MM.1S (cell line): ENCODE measurements at regions not wholly inside any gene's neighbourhood (a gene's known extent, or its start where the extent isn't known, plus 50 kb on each side); places are given as distances from the start of the nearest gene placed in this dataset.

Experiments
- DNase-seq: peaks from one replicate; pipeline ENCODE4 v3.0.0-alpha.2; 2015
- H2AFZ ChIP-seq: fragments of 300-600 bp; sonication (generic); 2 replicates; pipeline ENCODE4 v1.6.0; 2016; ENCODE audit warnings: antibody characterized with exemption, low read length
- H3F3A ChIP-seq: fragments of 300-600 bp; sonication (generic); 2 replicates; pipeline ENCODE4 v1.6.1; 2016; ENCODE audit warnings: mild to moderate bottlenecking, antibody characterized with exemption, low read length, moderate library complexity, mixed read lengths; ENCODE audit not compliant: insufficient read depth
- H3K27ac ChIP-seq: fragments of 300-600 bp; sonication (generic); 2 replicates; pipeline ENCODE4 v1.5.1; 2016; ENCODE audit warnings: mild to moderate bottlenecking, low read length
- H3K27me3 ChIP-seq: fragments of 300-600 bp; sonication (generic); replicated peaks from 2 replicates; pipeline ENCODE4 v1.6.0; 2016; ENCODE audit warnings: low read length; ENCODE audit not compliant: insufficient read depth
- H3K36me3 ChIP-seq: fragments of 300-600 bp; sonication (generic); replicated peaks from 2 replicates; pipeline ENCODE4 v1.6.1; 2016; ENCODE audit warnings: mild to moderate bottlenecking, low read length, mixed read lengths; ENCODE audit not compliant: insufficient read depth
- H3K4me1 ChIP-seq: fragments of 300-600 bp; sonication (generic); 2 replicates; pipeline ENCODE4 v1.6.1; 2016; ENCODE audit warnings: low read length, mixed read lengths
- H3K4me2 ChIP-seq: fragments of 300-600 bp; sonication (generic); 2 replicates; pipeline ENCODE4 v1.6.0; 2016; ENCODE audit warnings: low read depth, low read length
- H3K4me3 ChIP-seq: fragments of 300-600 bp; sonication (generic); 2 replicates; pipeline ENCODE4 v1.5.1; 2016; ENCODE audit warnings: low read length, mixed read lengths
- H3K79me2 ChIP-seq: fragments of 300-600 bp; sonication (generic); 2 replicates; pipeline ENCODE4 v1.6.1; 2016; ENCODE audit warnings: mixed run types, low read length, mixed read lengths
- H3K9ac ChIP-seq: fragments of 300-600 bp; sonication (generic); 2 replicates; pipeline ENCODE4 v1.6.1; 2016; ENCODE audit warnings: low read length, mixed read lengths
- H3K9me2 ChIP-seq: fragments of 300-600 bp; sonication (generic); replicated peaks from 2 replicates; pipeline ENCODE4 v1.6.1; 2016; ENCODE audit warnings: mild to moderate bottlenecking, low read length, mixed read lengths; ENCODE audit not compliant: insufficient read depth
- H3K9me3 ChIP-seq: fragments of 300-600 bp; sonication (generic); replicated peaks from 2 replicates; pipeline ENCODE4 v1.6.1; 2016; ENCODE audit warnings: mild to moderate bottlenecking, low read length, mixed read lengths; ENCODE audit not compliant: insufficient read depth
- H4K20me1 ChIP-seq: fragments of 300-600 bp; sonication (generic); 2 replicates; pipeline ENCODE4 v1.6.1; 2016; ENCODE audit warnings: mild to moderate bottlenecking, low read length, moderate library complexity, mixed read lengths; ENCODE audit not compliant: insufficient read depth
- CTCF ChIP-seq: fragments of 300-600 bp; sonication (generic); IDR thresholded peaks from 2 replicates; pipeline ENCODE4 v1.5.1; 2016; ENCODE audit warnings: antibody characterized with exemption, low read length, mixed read lengths
- EZH2 ChIP-seq: fragments of 300-600 bp; sonication (generic); optimal IDR thresholded peaks from 2 replicates; pipeline ENCODE3; 2017; ENCODE audit warnings: low read depth, mild to moderate bottlenecking, antibody characterized with exemption, low read length, mixed read lengths
- EZH2phosphoT487 ChIP-seq: fragments of 300-600 bp; sonication (generic); IDR thresholded peaks from 2 replicates; pipeline ENCODE4 v1.6.1; 2018; ENCODE audit warnings: antibody characterized with exemption, low read length

DNA sequence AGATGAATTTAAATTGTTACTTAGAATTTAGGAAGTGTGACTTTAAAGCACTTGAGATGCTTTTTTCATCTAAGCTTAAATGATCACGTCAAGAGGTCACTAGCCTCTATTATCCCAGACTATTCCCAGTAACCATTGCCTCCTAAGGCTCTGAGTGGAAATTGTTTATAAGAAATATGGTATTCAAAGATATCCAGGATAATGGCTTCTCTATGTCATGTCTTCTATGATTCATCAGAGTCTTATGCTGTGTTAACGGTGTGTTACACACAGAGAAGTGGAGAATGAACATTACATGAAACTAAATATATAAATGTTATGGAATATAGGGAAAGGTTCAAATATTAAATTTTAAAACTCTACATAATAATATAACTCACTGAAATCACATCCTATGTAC is 79.8 kb upstream of the NBEA start:
- H3K27ac ChIP-seq: no peak overlapping the region

DNA sequence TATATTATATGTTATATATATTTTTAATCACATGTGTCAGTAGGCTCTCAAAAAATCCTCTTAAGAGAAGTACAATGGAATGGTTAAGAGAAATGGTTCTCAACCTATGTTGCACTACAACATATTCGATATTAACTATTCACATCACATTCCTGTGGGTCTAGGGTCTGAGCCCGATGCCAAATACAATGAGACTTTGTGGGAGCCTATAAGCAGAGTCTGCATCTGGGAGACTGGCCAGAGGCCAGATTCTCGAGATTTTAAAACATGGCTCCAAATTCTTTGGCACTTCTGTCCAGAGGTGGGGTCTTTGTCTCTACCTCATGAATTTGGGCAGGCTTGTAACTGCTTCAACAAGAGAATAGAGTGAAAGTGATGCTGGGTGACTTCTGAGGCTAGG is 79.4 kb upstream of the NBEA start:
- Histone ChIP-seq H4K20me1 (no peaks in the 10 kb centered on the region), H3F3A (no peaks in the 10 kb centered on the region), H3K9me3 (no peaks in the 10 kb centered on the region), H3K79me2 (no peaks in the 10 kb centered on the region), H3K4me1 (no peaks in the 10 kb centered on the region), H2AFZ (no peak overlapping the region), H3K27me3 (no peaks in the 10 kb centered on the region), H3K4me3 (no peak overlapping the region), H3K9ac (no peak overlapping the region), H3K36me3 (no peaks in the 10 kb centered on the region), H3K27ac (no peak overlapping the region), H3K4me2 (no peak overlapping the region), H3K9me2 (no peaks in the 10 kb centered on the region)
- DNase-seq: no peak
- TF ChIP-seq CTCF (no peak), EZH2phosphoT487 (no peak), EZH2 (no peak)

More for the DNA sequence above, 79.8 kb upstream of the NBEA start:
- H3K4me2 ChIP-seq: no peak overlapping the region
- H3K36me3 ChIP-seq: no peaks in the 10 kb centered on the region
- no peak for DNase-seq
- no peak overlapping the region for H3K9ac ChIP-seq
- no peak overlapping the region for H2AFZ ChIP-seq
- no peak for TF ChIP-seq CTCF
- no peak for TF ChIP-seq EZH2
- TF ChIP-seq EZH2phosphoT487: no peak
- no peaks in the 10 kb centered on the region for H3K79me2 ChIP-seq
- H3F3A ChIP-seq: no peaks in the 10 kb centered on the region
- H3K27me3 ChIP-seq: no peaks in the 10 kb centered on the region
- no peaks in the 10 kb centered on the region for H4K20me1 ChIP-seq
- H3K9me3 ChIP-seq: no peaks in the 10 kb centered on the region
- H3K9me2 ChIP-seq: no peaks in the 10 kb centered on the region
- H3K4me1 ChIP-seq: no peaks in the 10 kb centered on the region
- no peak overlapping the region for H3K4me3 ChIP-seq

DNA sequence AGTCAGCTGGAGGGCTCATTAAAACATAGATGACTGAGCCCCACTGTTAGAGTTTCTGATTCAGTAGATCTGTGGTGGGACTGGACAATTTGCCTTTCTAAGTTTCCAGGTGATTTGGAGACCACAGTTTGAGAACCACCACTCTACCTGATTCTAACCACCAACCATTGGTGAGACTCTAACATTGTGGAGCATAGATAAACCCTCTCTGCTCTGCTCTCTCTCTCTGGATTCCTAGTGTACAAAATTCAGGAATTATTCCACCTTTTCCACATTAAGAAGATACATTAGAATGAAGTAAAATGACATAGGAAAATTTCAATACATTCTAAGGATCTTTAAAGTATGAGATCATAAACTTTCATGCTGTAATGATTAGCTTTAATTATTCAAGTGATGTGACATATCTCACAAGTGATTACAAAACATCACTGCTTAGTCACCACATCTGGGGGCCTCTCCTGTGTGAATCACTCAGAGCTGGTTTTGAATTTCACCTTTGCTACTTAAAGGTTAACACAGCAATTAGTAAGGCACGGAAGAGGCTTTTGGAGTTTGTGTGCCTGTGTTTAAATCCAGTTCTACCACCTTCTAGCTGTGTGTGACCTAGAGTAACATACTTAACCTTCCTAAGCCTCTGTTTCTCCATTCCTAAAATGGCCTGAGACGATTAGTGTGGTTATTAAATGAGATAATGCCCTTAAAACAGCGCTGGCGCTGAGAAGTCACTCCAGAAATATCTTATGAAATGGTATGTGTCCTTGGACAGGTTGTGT is 78.5 kb upstream of the NBEA start:
- H3K27me3 ChIP-seq: no peaks in the 10 kb centered on the region
- H2AFZ ChIP-seq: no peak overlapping the region
- H3K4me3 ChIP-seq: no peak overlapping the region
- no peaks in the 10 kb centered on the region for H4K20me1 ChIP-seq
- DNase-seq: no peak
- no peaks in the 10 kb centered on the region for H3F3A ChIP-seq
- no peaks in the 10 kb centered on the region for H3K79me2 ChIP-seq
- no peak overlapping the region for H3K4me2 ChIP-seq
- no peak overlapping the region for H3K9ac ChIP-seq
- no peaks in the 10 kb centered on the region for H3K4me1 ChIP-seq
- no peaks in the 10 kb centered on the region for H3K9me2 ChIP-seq
- no peak for TF ChIP-seq CTCF
- no peak for TF ChIP-seq EZH2phosphoT487
- no peak for TF ChIP-seq EZH2
- H3K27ac ChIP-seq: no peak overlapping the region
- H3K9me3 ChIP-seq: no peaks in the 10 kb centered on the region
- no peaks in the 10 kb centered on the region for H3K36me3 ChIP-seq
